Smooth muscle cell (in vitro differentiated cells): ENCODE measurements at regions not wholly inside any gene's neighbourhood (a gene's known extent, or its start where the extent isn't known, plus 50 kb on each side); places are given as distances from the start of the nearest gene placed in this dataset.

Experiments used
- DNase-seq: peaks from one replicate; lab custom pipeline; 2025; ENCODE audit not compliant: unreplicated experiment; lab: John Stamatoyannopoulos, UW
- H2AFZ ChIP-seq: fragments of 200-600 bp; sonication (generic); 2 replicates; pipeline ENCODE4 v1.6.0; 2016; ENCODE audit warnings: antibody characterized with exemption, low read depth, mild to moderate bottlenecking
- H3F3A ChIP-seq: fragments of 200-600 bp; sonication (generic); 2 replicates; pipeline ENCODE4 v1.6.0; 2017; ENCODE audit warnings: antibody characterized with exemption, low read depth
- H3K27ac ChIP-seq: fragments of 200-600 bp; sonication (generic); 2 replicates; pipeline ENCODE4 v1.5.1; 2016; ENCODE audit warnings: low read depth, mild to moderate bottlenecking
- H3K27me3 ChIP-seq: fragments of 200-600 bp; sonication (generic); 2 replicates; pipeline ENCODE4 v1.6.1; 2016; ENCODE audit warnings: low read depth, mild to moderate bottlenecking
- H3K36me3 ChIP-seq: fragments of 200-600 bp; sonication (generic); 2 replicates; pipeline ENCODE4 v1.5.1; 2016; ENCODE audit warnings: low read depth
- H3K4me1 ChIP-seq: fragments of 200-600 bp; sonication (generic); 2 replicates; pipeline ENCODE4 v1.5.1; 2016; ENCODE audit warnings: low read depth
- H3K4me2 ChIP-seq: fragments of 200-600 bp; sonication (generic); 2 replicates; pipeline ENCODE4 v1.6.0; 2016; ENCODE audit warnings: mild to moderate bottlenecking
- H3K4me3 ChIP-seq: fragments of 200-600 bp; sonication (generic); 2 replicates; pipeline ENCODE4 v1.5.1; 2016; ENCODE audit warnings: mild to moderate bottlenecking
- H3K79me2 ChIP-seq: fragments of 200-600 bp; sonication (generic); 2 replicates; pipeline ENCODE4 v1.6.0; 2016; ENCODE audit warnings: low read depth, mild to moderate bottlenecking
- H3K9ac ChIP-seq: fragments of 200-600 bp; sonication (generic); 2 replicates; pipeline ENCODE4 v1.6.0; 2016; ENCODE audit warnings: low read depth
- H3K9me3 ChIP-seq: fragments of 200-600 bp; sonication (generic); replicated peaks from 2 replicates; pipeline ENCODE4 v1.5.1; 2016; ENCODE audit warnings: low read depth
- H4K20me1 ChIP-seq: fragments of 200-600 bp; sonication (generic); 2 replicates; pipeline ENCODE4 v1.6.0; 2016; ENCODE audit warnings: low read depth
- CTCF ChIP-seq: fragments of 200-600 bp; sonication (generic); IDR thresholded peaks from 2 replicates; pipeline ENCODE4 v1.5.1; 2017; ENCODE audit warnings: borderline replicate concordance, mild to moderate bottlenecking, antibody characterized with exemption; ENCODE audit not compliant: insufficient read depth, poor library complexity, severe bottlenecking
- WGBS: methylation state at CpG from one replicate; pipeline ENCODE4 v1.1.7; 2016; ENCODE audit warnings: low lambda C conversion rate; 5-methylcytosine and 5-hydroxymethylcytosine counted together

GRCh38 chr2:209322905-209323512 is 100.8 kb upstream of the MAP2 start:
- TF ChIP-seq CTCF: no peak
- 83% methylated on average over 5 of the region's 5 CpGs for WGBS

GRCh38 chr2:209323738-209324137 is 100.1 kb upstream of the MAP2 start:
- Histone ChIP-seq H3K79me2 (no peaks in the 10 kb centered on the region), H3F3A (no peaks in the 10 kb centered on the region), H3K4me2 (no peak overlapping the region), H3K4me3 (no peak overlapping the region), H3K4me1 (no peaks in the 10 kb centered on the region), H3K9ac (no peak overlapping the region), H3K9me3 (no peaks in the 10 kb centered on the region), H3K27ac (no peak overlapping the region), H3K27me3 (no peaks in the 10 kb centered on the region), H2AFZ (no peak overlapping the region), H3K36me3 (no peaks in the 10 kb centered on the region), H4K20me1 (no peaks in the 10 kb centered on the region)
- WGBS: 98% methylated on average over 2 of the region's 2 CpGs
- no peak for TF ChIP-seq CTCF
- no peak for DNase-seq

More at GRCh38 chr2:209322905-209323512, 100.8 kb upstream of the MAP2 start:
- Histone ChIP-seq H4K20me1 (no peaks in the 10 kb centered on the region), H3K4me1 (no peaks in the 10 kb centered on the region), H2AFZ (no peak overlapping the region), H3K27me3 (no peaks in the 10 kb centered on the region), H3F3A (no peaks in the 10 kb centered on the region), H3K79me2 (no peaks in the 10 kb centered on the region), H3K4me3 (no peak overlapping the region), H3K4me2 (no peak overlapping the region), H3K9ac (no peak overlapping the region), H3K36me3 (no peaks in the 10 kb centered on the region), H3K9me3 (no peaks in the 10 kb centered on the region), H3K27ac (no peak overlapping the region)
- no peak for DNase-seq

- Histone ChIP-seq H3K27ac (no peak overlapping the region), H3K4me1 (no peaks in the 10 kb centered on the region), H3K9me3 (no peaks in the 10 kb centered on the region), H4K20me1 (no peaks in the 10 kb centered on the region), H3F3A (no peaks in the 10 kb centered on the region), H3K4me3 (no peak overlapping the region), H2AFZ (no peak overlapping the region), H3K27me3 (no peaks in the 10 kb centered on the region), H3K36me3 (no peaks in the 10 kb centered on the region), H3K79me2 (no peaks in the 10 kb centered on the region), H3K4me2 (no peak overlapping the region), H3K9ac (no peak overlapping the region)
- DNase-seq: no peak
- no peak for TF ChIP-seq CTCF
Measured at GRCh38 chr2:209324281-209324680, 99.6 kb upstream of the MAP2 start.

- TF ChIP-seq CTCF: peak; percentile 51
- 40% methylated on average over 1 of the region's 1 CpG for WGBS
- DNase-seq: no peak
Measured at GRCh38 chr2:209331291-209331844, 92.5 kb upstream of the MAP2 start.

More at GRCh38 chr2:209331291-209331844, 92.5 kb upstream of the MAP2 start:
- Histone ChIP-seq H3K9me3 (no peaks in the 10 kb centered on the region), H3K4me2 (no peak overlapping the region), H3F3A (no peaks in the 10 kb centered on the region), H4K20me1 (no peaks in the 10 kb centered on the region), H3K9ac (no peak overlapping the region), H3K36me3 (no peaks in the 10 kb centered on the region), H3K27me3 (no peaks in the 10 kb centered on the region), H3K4me1 (no peaks in the 10 kb centered on the region), H3K79me2 (no peaks in the 10 kb centered on the region), H2AFZ (no peak overlapping the region), H3K4me3 (no peak overlapping the region), H3K27ac (no peak overlapping the region)
